ENCODE measurements at regions not wholly inside any gene's neighbourhood (a gene's known extent, or its start where the extent isn't known, plus 50 kb on each side); places are given as distances from the start of the nearest gene placed in this dataset.

GRCh38 chr5:163361450-163361849, 75.9 kb upstream of the CCNG1 start:
- no peaks in the 10 kb centered on the region for H3K27me3 ChIP-seq (ENCODE audit: control insufficient read depth, insufficient read depth, low read length)
- WGBS (ENCODE audit: insufficient coverage) = 70% methylated on average over 1 of the region's 1 CpG
- no peaks in the 10 kb centered on the region for H3K4me1 Mint-ChIP-seq
- no peak overlapping the region for H3K4me3 ChIP-seq (ENCODE audit: low read length)
- no peak overlapping the region for H3K27ac Mint-ChIP-seq
- TF ChIP-seq, protein P1, sequence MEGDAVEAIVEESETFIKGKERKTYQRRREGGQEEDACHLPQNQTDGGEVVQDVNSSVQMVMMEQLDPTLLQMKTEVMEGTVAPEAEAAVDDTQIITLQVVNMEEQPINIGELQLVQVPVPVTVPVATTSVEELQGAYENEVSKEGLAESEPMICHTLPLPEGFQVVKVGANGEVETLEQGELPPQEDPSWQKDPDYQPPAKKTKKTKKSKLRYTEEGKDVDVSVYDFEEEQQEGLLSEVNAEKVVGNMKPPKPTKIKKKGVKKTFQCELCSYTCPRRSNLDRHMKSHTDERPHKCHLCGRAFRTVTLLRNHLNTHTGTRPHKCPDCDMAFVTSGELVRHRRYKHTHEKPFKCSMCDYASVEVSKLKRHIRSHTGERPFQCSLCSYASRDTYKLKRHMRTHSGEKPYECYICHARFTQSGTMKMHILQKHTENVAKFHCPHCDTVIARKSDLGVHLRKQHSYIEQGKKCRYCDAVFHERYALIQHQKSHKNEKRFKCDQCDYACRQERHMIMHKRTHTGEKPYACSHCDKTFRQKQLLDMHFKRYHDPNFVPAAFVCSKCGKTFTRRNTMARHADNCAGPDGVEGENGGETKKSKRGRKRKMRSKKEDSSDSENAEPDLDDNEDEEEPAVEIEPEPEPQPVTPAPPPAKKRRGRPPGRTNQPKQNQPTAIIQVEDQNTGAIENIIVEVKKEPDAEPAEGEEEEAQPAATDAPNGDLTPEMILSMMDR (IDR thresholded peaks at IDR 0.05) = no peak
- H3K4me1 ChIP-seq (ENCODE audit: control insufficient read depth, insufficient read depth, low read length) = no peaks in the 10 kb centered on the region
- H3K9me3 Mint-ChIP-seq = no peaks in the 10 kb centered on the region
- H3K9me3 ChIP-seq (ENCODE audit: control insufficient read depth, insufficient read depth, low read length) = no peaks in the 10 kb centered on the region
- no peak overlapping the region for H3K4me3 Mint-ChIP-seq
- no peak for DNase-seq
- no peak overlapping the region for H3K27ac ChIP-seq (ENCODE audit: low read length)
- H3K36me3 ChIP-seq (ENCODE audit: control insufficient read depth, insufficient read depth, low read length) = no peaks in the 10 kb centered on the region
- no peak for ATAC-seq
- intact Hi-C loops (cut with micrococcal nuclease) = no loop called here
- no peaks in the 10 kb centered on the region for H3K36me3 Mint-ChIP-seq
- peaks cover 6 to 8% of the 10 kb centered on the region in 2 donors for H3K27me3 Mint-ChIP-seq (ENCODE audit: low read depth in 2 of 2)

- Mint-ChIP-seq H3K4me1 (no peaks in the 10 kb centered on the region), H3K4me3 (no peak overlapping the region), H3K27me3 (ENCODE audit: low read depth in 2 of 2) (peaks cover 6 to 13% of the 10 kb centered on the region in 2 donors), H3K9me3 (no peaks in the 10 kb centered on the region), H3K36me3 (no peaks in the 10 kb centered on the region), H3K27ac (no peak overlapping the region)
- no peaks in the 10 kb centered on the region for H3K9me3 ChIP-seq (ENCODE audit: control insufficient read depth, insufficient read depth, low read length)
- intact Hi-C loops (cut with micrococcal nuclease) = no loop called here
- H3K27me3 ChIP-seq (ENCODE audit: control insufficient read depth, insufficient read depth, low read length) = no peaks in the 10 kb centered on the region
- no CpG with 5 or more reads among the region's 2 CpGs for WGBS (ENCODE audit: insufficient coverage)
- no peak overlapping the region for H3K4me3 ChIP-seq (ENCODE audit: low read length)
- TF ChIP-seq, protein P1 (IDR thresholded peaks at IDR 0.05) = no peak
- no peak overlapping the region for H3K27ac ChIP-seq (ENCODE audit: low read length)
- ATAC-seq (peak in 1 of 3 donors; percentile 35), DNase-seq (no peak)
- H3K36me3 ChIP-seq (ENCODE audit: control insufficient read depth, insufficient read depth, low read length) = no peaks in the 10 kb centered on the region
- H3K4me1 ChIP-seq (ENCODE audit: control insufficient read depth, insufficient read depth, low read length) = no peaks in the 10 kb centered on the region
These were observed 74.5 kb upstream of the CCNG1 start for GRCh38 chr5:163362840-163363371.

GRCh38 chr5:163363389-163363788, 74.0 kb upstream of the CCNG1 start:
- Mint-ChIP-seq H3K27me3 (ENCODE audit: low read depth in 2 of 2) (peaks cover 6 to 13% of the 10 kb centered on the region in 2 donors), H3K36me3 (no peaks in the 10 kb centered on the region), H3K9me3 (no peaks in the 10 kb centered on the region), H3K4me1 (no peaks in the 10 kb centered on the region), H3K27ac (no peak overlapping the region), H3K4me3 (no peak overlapping the region)
- no peak overlapping the region for H3K27ac ChIP-seq (ENCODE audit: low read length)
- DNase-seq (no peak), ATAC-seq (no peak)
- H3K27me3 ChIP-seq (ENCODE audit: control insufficient read depth, insufficient read depth, low read length) = no peaks in the 10 kb centered on the region
- intact Hi-C loops (cut with micrococcal nuclease) = no loop called here
- no peaks in the 10 kb centered on the region for H3K36me3 ChIP-seq (ENCODE audit: control insufficient read depth, insufficient read depth, low read length)
- H3K4me3 ChIP-seq (ENCODE audit: low read length) = no peak overlapping the region
- no peaks in the 10 kb centered on the region for H3K4me1 ChIP-seq (ENCODE audit: control insufficient read depth, insufficient read depth, low read length)
- H3K9me3 ChIP-seq (ENCODE audit: control insufficient read depth, insufficient read depth, low read length) = no peaks in the 10 kb centered on the region
- TF ChIP-seq, protein P1 (IDR thresholded peaks at IDR 0.05) = no peak
- WGBS (ENCODE audit: insufficient coverage) = no CpG with 5 or more reads among the region's 1 CpG

DNA sequence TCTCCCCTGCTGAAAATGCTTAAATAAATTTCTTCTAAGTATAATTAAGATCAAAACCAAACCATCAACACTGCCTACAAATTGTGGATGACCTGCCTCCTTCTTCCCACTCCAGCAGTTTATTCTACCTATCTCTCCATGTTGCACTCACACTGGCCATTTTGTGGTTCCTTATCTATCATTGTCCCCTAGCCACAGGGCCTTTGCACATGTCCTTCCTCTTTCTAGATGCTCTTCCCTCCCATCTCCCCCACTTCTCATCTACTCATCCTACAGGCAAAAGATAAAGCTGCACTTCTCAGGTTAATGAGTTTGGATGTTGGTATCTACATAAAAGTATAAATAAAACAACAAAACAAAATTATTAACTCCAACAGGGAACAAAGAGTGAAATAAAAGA, 70.6 kb upstream of the CCNG1 start:
- Histone ChIP-seq H3K27me3 (ENCODE audit: control insufficient read depth, insufficient read depth, low read length) (no peaks in the 10 kb centered on the region), H3K4me1 (ENCODE audit: control insufficient read depth, insufficient read depth, low read length) (no peaks in the 10 kb centered on the region), H3K4me3 (ENCODE audit: low read length) (no peak overlapping the region), H3K36me3 (ENCODE audit: control insufficient read depth, insufficient read depth, low read length) (no peaks in the 10 kb centered on the region), H3K27ac (ENCODE audit: low read length) (no peak overlapping the region), H3K9me3 (ENCODE audit: control insufficient read depth, insufficient read depth, low read length) (no peaks in the 10 kb centered on the region)
- no peak overlapping the region for H3K27ac Mint-ChIP-seq
- intact Hi-C loops (cut with micrococcal nuclease) = no loop called here
- peaks cover 6 to 13% of the 10 kb centered on the region in 2 donors for H3K27me3 Mint-ChIP-seq (ENCODE audit: low read depth in 2 of 2)
- DNase-seq = no peak
- TF ChIP-seq, protein P1 (IDR thresholded peaks at IDR 0.05) = no peak
- no peak for ATAC-seq
- H3K36me3 Mint-ChIP-seq = no peaks in the 10 kb centered on the region
- peaks cover 1 to 2% of the 10 kb centered on the region in 2 donors for H3K9me3 Mint-ChIP-seq
- H3K4me1 Mint-ChIP-seq = no peaks in the 10 kb centered on the region
- no peak overlapping the region for H3K4me3 Mint-ChIP-seq

All from natural killer cell (primary cell).